ENCODE measurements at regions not wholly inside any gene's neighbourhood (a gene's known extent, or its start where the extent isn't known, plus 50 kb on each side); places are given as distances from the start of the nearest gene placed in this dataset.

DNA sequence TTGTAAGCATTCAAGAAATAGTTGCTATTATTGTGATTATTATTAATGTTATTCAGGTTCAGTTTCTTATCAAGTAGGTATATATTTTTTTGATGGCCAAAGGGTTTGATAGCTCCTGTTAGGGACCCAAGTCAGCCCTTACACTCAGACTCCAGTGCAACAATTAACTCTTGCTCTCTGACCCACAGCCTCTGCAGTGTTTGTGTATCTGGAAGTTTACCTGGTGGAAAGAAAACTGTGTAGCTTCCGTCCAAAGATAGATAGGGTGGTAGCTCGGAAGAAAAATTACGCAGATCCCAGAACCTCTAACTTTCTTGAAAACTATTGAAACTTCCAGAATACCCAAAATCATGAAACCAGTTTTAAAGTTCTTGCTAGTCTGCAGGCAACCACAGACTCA, 58.6 kb upstream of the IGFBP2 start:
- Histone ChIP-seq H3K27me3 (ENCODE audit: insufficient read depth, low read length) (no peaks in the 10 kb centered on the region), H3K4ac (ENCODE audit: low read depth, low read length) (no peak overlapping the region), H3K27ac (ENCODE audit: low read depth, low read length) (no peak overlapping the region), H2AFZ (ENCODE audit: insufficient read depth, low read length, poor library complexity) (no peak overlapping the region), H3K18ac (ENCODE audit: low read length) (no peak overlapping the region), H3K79me2 (ENCODE audit: control insufficient read depth, insufficient read depth, low read length, poor library complexity) (no peaks in the 10 kb centered on the region), H3K79me1 (ENCODE audit: low read length) (no peaks in the 10 kb centered on the region), H3K36me3 (ENCODE audit: control insufficient read depth in 1 of 2, insufficient read depth in 2 of 2, low read length in 2 of 2) (no peaks in the 10 kb centered on the region), H3K14ac (ENCODE audit: low read length) (no peak overlapping the region), H3K4me1 (ENCODE audit: control insufficient read depth in 1 of 2, insufficient read depth in 2 of 2, low read length in 2 of 2) (no peaks in the 10 kb centered on the region), H4K8ac (ENCODE audit: low read depth, low read length) (no peak overlapping the region), H2AK5ac (ENCODE audit: low read length) (no peak overlapping the region), H2BK120ac (ENCODE audit: insufficient read depth, low read length, poor library complexity) (no peak overlapping the region), H3K9me3 (ENCODE audit: insufficient read depth, low read depth, low read length) (no peaks in the 10 kb centered on the region), H3K23ac (ENCODE audit: low read length) (no peak overlapping the region), H3K9ac (ENCODE audit: low read length) (no peak overlapping the region), H3K4me2 (ENCODE audit: low read length) (no peak overlapping the region), H4K91ac (ENCODE audit: low read depth, low read length) (no peak overlapping the region), H3K4me3 (ENCODE audit: low read depth, low read length) (no peak overlapping the region), H4K12ac (ENCODE audit: low read depth, low read length) (no peak overlapping the region), H2BK5ac (ENCODE audit: low read depth, low read length, poor library complexity) (no peak overlapping the region), H2BK12ac (ENCODE audit: low read length) (no peak overlapping the region)
- DNase-seq, result no peak
- WGBS (ENCODE audit: extremely low coverage, insufficient coverage, insufficient read length), result no CpG with 5 or more reads among the region's 3 CpGs

DNA sequence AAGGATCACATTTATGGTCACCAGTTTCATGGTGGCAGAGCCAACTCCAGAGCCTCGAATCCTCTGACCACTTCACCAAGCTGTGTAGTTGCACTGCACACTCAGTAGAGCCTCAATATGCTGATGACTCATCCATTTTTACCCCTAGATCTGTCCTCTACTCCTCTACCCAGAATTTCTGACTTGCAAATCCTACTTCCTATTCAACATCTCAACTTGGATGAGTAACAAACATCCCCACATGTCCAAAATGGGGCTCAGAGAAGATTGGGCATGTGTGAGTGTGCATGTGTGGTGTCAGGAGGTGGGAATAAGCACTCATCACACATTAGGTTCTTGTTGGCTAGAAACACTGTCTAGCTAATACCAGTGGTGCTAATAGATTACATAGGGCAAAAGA, 57.8 kb upstream of the IGFBP2 start:
- H3K79me2 ChIP-seq (ENCODE audit: control insufficient read depth, insufficient read depth, low read length, poor library complexity), result no peaks in the 10 kb centered on the region
- H2BK5ac ChIP-seq (ENCODE audit: low read depth, low read length, poor library complexity), result no peak overlapping the region
- H2AFZ ChIP-seq (ENCODE audit: insufficient read depth, low read length, poor library complexity), result no peak overlapping the region
- H3K27me3 ChIP-seq (ENCODE audit: insufficient read depth, low read length), result no peaks in the 10 kb centered on the region
- H2BK12ac ChIP-seq (ENCODE audit: low read length), result no peak overlapping the region
- no peak for DNase-seq
- H3K4me3 ChIP-seq (ENCODE audit: low read depth, low read length), result no peak overlapping the region
- H3K27ac ChIP-seq (ENCODE audit: low read depth, low read length), result no peak overlapping the region
- no peaks in the 10 kb centered on the region for H3K36me3 ChIP-seq (ENCODE audit: control insufficient read depth in 1 of 2, insufficient read depth in 2 of 2, low read length in 2 of 2)
- H2AK5ac ChIP-seq (ENCODE audit: low read length), result no peak overlapping the region
- no peak overlapping the region for H2BK120ac ChIP-seq (ENCODE audit: insufficient read depth, low read length, poor library complexity)
- no peak overlapping the region for H3K4ac ChIP-seq (ENCODE audit: low read depth, low read length)
- no peaks in the 10 kb centered on the region for H3K79me1 ChIP-seq (ENCODE audit: low read length)
- no CpG with 5 or more reads among the region's 1 CpG for WGBS (ENCODE audit: extremely low coverage, insufficient coverage, insufficient read length)
- H3K23ac ChIP-seq (ENCODE audit: low read length), result no peak overlapping the region
- H4K91ac ChIP-seq (ENCODE audit: low read depth, low read length), result no peak overlapping the region
- no peak overlapping the region for H4K8ac ChIP-seq (ENCODE audit: low read depth, low read length)
- no peak overlapping the region for H3K9ac ChIP-seq (ENCODE audit: low read length)
- H3K14ac ChIP-seq (ENCODE audit: low read length), result no peak overlapping the region
- no peaks in the 10 kb centered on the region for H3K4me1 ChIP-seq (ENCODE audit: control insufficient read depth in 1 of 2, insufficient read depth in 2 of 2, low read length in 2 of 2)
- H3K4me2 ChIP-seq (ENCODE audit: low read length), result no peak overlapping the region
- H3K9me3 ChIP-seq (ENCODE audit: insufficient read depth, low read depth, low read length), result no peaks in the 10 kb centered on the region
- no peak overlapping the region for H4K12ac ChIP-seq (ENCODE audit: low read depth, low read length)
- H3K18ac ChIP-seq (ENCODE audit: low read length), result no peak overlapping the region

DNA sequence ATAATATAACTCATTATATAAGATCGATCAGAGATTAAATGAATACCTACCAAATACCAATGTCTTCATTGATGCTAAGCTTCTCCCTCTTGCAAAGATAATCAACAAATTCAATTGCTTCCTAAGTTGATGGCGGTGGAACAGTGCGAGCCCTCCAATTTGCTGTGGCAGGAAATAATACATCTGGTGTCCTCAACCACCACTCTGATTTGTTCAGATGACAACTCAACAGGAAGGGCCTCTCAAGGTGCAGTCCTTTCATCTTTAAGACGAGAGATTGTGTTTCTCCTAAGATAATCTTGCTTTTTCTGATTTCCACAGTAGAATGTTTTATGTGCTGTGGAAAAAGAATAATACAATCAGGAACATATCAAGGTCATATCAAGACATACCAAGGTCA, 56.6 kb upstream of the IGFBP2 start:
- H3K18ac ChIP-seq (ENCODE audit: low read length), result no peak overlapping the region
- no peaks in the 10 kb centered on the region for H3K79me1 ChIP-seq (ENCODE audit: low read length)
- no peak overlapping the region for H3K4me2 ChIP-seq (ENCODE audit: low read length)
- no peak overlapping the region for H4K12ac ChIP-seq (ENCODE audit: low read depth, low read length)
- no peaks in the 10 kb centered on the region for H3K4me1 ChIP-seq (ENCODE audit: control insufficient read depth in 1 of 2, insufficient read depth in 2 of 2, low read length in 2 of 2)
- no peaks in the 10 kb centered on the region for H3K79me2 ChIP-seq (ENCODE audit: control insufficient read depth, insufficient read depth, low read length, poor library complexity)
- H2BK12ac ChIP-seq (ENCODE audit: low read length), result no peak overlapping the region
- no peak overlapping the region for H2BK5ac ChIP-seq (ENCODE audit: low read depth, low read length, poor library complexity)
- H3K23ac ChIP-seq (ENCODE audit: low read length), result no peak overlapping the region
- H2BK120ac ChIP-seq (ENCODE audit: insufficient read depth, low read length, poor library complexity), result no peak overlapping the region
- no peak overlapping the region for H3K4me3 ChIP-seq (ENCODE audit: low read depth, low read length)
- no peak for DNase-seq
- WGBS (ENCODE audit: extremely low coverage, insufficient coverage, insufficient read length), result no CpG with 5 or more reads among the region's 4 CpGs
- H3K27ac ChIP-seq (ENCODE audit: low read depth, low read length), result no peak overlapping the region
- no peak overlapping the region for H2AK5ac ChIP-seq (ENCODE audit: low read length)
- H4K91ac ChIP-seq (ENCODE audit: low read depth, low read length), result no peak overlapping the region
- no peaks in the 10 kb centered on the region for H3K36me3 ChIP-seq (ENCODE audit: control insufficient read depth in 1 of 2, insufficient read depth in 2 of 2, low read length in 2 of 2)
- no peak overlapping the region for H4K8ac ChIP-seq (ENCODE audit: low read depth, low read length)
- H3K4ac ChIP-seq (ENCODE audit: low read depth, low read length), result no peak overlapping the region
- no peak overlapping the region for H3K9ac ChIP-seq (ENCODE audit: low read length)
- no peak overlapping the region for H3K14ac ChIP-seq (ENCODE audit: low read length)
- H3K9me3 ChIP-seq (ENCODE audit: insufficient read depth, low read depth, low read length), result no peaks in the 10 kb centered on the region
- H3K27me3 ChIP-seq (ENCODE audit: insufficient read depth, low read length), result no peaks in the 10 kb centered on the region
- H2AFZ ChIP-seq (ENCODE audit: insufficient read depth, low read length, poor library complexity), result no peak overlapping the region

DNA sequence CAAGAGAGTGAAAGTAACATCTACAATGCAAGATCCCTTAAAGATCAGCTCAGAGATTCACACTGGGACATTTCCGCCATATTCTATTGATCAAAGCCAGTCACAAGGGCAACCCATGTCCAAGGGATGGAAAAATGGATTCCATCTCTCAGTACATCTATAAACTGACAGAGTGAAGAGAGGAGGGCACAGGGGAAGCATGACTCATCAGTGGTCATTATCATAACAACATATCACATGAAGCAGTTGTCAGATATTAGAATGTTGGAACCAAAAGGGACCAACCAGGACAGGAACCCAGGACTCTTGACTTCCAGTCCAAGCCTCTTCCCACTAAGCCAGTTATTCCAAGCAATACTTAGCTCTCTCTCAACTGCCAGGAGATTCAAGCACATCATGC, 54.9 kb upstream of the IGFBP2 start:
- no peak overlapping the region for H4K91ac ChIP-seq (ENCODE audit: low read depth, low read length)
- H3K4me3 ChIP-seq (ENCODE audit: low read depth, low read length), result no peak overlapping the region
- H3K4me1 ChIP-seq (ENCODE audit: control insufficient read depth in 1 of 2, insufficient read depth in 2 of 2, low read length in 2 of 2), result peaks cover 3 to 4% of the 10 kb centered on the region in 2 experiments
- no peak overlapping the region for H3K18ac ChIP-seq (ENCODE audit: low read length)
- no peaks in the 10 kb centered on the region for H3K9me3 ChIP-seq (ENCODE audit: insufficient read depth, low read depth, low read length)
- no peak overlapping the region for H2AK5ac ChIP-seq (ENCODE audit: low read length)
- H3K27me3 ChIP-seq (ENCODE audit: insufficient read depth, low read length), result no peaks in the 10 kb centered on the region
- no peak overlapping the region for H3K14ac ChIP-seq (ENCODE audit: low read length)
- DNase-seq, result no peak
- no peak overlapping the region for H4K8ac ChIP-seq (ENCODE audit: low read depth, low read length)
- H3K36me3 ChIP-seq (ENCODE audit: control insufficient read depth in 1 of 2, insufficient read depth in 2 of 2, low read length in 2 of 2), result no peaks in the 10 kb centered on the region
- H3K79me2 ChIP-seq (ENCODE audit: control insufficient read depth, insufficient read depth, low read length, poor library complexity), result no peaks in the 10 kb centered on the region
- H2BK5ac ChIP-seq (ENCODE audit: low read depth, low read length, poor library complexity), result no peak overlapping the region
- H3K9ac ChIP-seq (ENCODE audit: low read length), result no peak overlapping the region
- no peak overlapping the region for H3K23ac ChIP-seq (ENCODE audit: low read length)
- H4K12ac ChIP-seq (ENCODE audit: low read depth, low read length), result no peak overlapping the region
- H2AFZ ChIP-seq (ENCODE audit: insufficient read depth, low read length, poor library complexity), result no peak overlapping the region
- no peak overlapping the region for H3K27ac ChIP-seq (ENCODE audit: low read depth, low read length)
- H2BK120ac ChIP-seq (ENCODE audit: insufficient read depth, low read length, poor library complexity), result no peak overlapping the region
- no peak overlapping the region for H3K4me2 ChIP-seq (ENCODE audit: low read length)
- no peak overlapping the region for H2BK12ac ChIP-seq (ENCODE audit: low read length)
- WGBS (ENCODE audit: extremely low coverage, insufficient coverage, insufficient read length), result no CpG with 5 or more reads among the region's 1 CpG
- H3K4ac ChIP-seq (ENCODE audit: low read depth, low read length), result no peak overlapping the region
- no peaks in the 10 kb centered on the region for H3K79me1 ChIP-seq (ENCODE audit: low read length)
